H4 (cell line): ENCODE measurements at regions not wholly inside any gene's neighbourhood (a gene's known extent, or its start where the extent isn't known, plus 50 kb on each side); places are given as distances from the start of the nearest gene placed in this dataset.

Experiments used
- DNase-seq: peaks from one replicate; pipeline ENCODE4 v3.0.0-alpha.2; 2015; ENCODE audit warnings: low spot score

- DNase-seq = no peak
Observed at GRCh38 chr15:35857567-35858226, 311.7 kb upstream of the DPH6 start.

DNA sequence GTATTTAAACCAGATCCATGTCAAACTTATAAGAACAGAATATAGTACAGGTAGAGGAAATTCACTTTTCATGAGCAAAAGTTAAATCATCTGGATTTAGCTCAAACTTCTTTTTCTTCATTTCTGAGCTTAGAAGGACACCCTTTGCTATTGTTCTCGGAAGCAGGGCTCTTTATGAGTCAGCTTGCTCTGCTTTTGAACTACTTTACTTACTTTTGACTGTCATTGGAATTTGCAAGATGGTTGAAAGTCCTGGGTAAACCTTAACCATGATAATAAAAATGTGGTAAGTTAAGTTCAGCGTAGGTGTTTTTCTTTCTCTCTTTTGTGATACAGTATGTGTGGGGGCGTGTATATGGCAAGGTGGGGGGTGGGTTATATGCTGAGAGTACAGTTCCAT is 312.7 kb upstream of the DPH6 start:
- DNase-seq = no peak

- DNase-seq = no peak
Observed at GRCh38 chr15:35863655-35864054, 317.7 kb upstream of the DPH6 start.

DNA sequence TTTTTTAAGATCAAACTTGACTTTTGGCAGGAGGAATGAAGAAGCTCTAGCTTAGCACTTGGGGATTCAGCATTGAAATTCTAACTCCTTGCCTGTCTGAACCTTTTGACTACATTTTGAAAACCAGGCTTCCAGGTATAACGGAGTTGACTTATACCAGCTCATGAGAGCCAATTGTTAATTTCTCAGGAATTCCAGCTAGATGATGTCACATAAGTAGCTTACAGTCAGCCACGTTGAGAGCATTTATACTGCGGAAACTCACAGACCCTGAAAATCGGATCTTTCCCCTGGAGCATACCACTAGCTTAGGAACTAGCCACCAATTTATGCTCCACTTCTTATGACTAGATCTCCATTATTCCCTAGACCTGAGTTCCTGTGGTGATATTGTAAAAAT is 321.4 kb upstream of the DPH6 start:
- no peak for DNase-seq

- no peak for DNase-seq
Observed at GRCh38 chr15:35871282-35871681, 325.3 kb upstream of the DPH6 start.

DNA sequence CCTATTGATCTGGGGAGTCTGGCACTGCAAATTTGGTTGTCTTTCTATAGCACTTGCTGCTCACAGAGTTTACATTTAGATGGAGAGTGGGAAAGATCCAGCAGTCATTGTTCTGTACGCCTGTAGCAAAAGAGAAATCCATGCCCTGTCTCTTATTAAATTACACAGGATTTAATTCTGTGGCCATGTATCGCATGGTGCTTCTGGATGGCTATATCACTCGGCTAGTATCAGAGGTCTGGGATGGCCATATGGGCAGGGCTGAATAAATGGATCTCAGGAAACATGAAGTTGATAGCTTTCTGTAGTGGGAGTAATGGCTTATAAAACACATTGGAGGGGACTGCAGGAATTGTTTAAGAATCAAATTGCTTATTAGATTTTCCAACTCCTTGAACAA is 325.8 kb upstream of the DPH6 start:
- no peak for DNase-seq

GRCh38 chr15:35872577-35872976 is 326.6 kb upstream of the DPH6 start:
- DNase-seq = no peak

GRCh38 chr15:35874260-35874905 is 328.4 kb upstream of the DPH6 start:
- DNase-seq = peak; percentile 73

DNA sequence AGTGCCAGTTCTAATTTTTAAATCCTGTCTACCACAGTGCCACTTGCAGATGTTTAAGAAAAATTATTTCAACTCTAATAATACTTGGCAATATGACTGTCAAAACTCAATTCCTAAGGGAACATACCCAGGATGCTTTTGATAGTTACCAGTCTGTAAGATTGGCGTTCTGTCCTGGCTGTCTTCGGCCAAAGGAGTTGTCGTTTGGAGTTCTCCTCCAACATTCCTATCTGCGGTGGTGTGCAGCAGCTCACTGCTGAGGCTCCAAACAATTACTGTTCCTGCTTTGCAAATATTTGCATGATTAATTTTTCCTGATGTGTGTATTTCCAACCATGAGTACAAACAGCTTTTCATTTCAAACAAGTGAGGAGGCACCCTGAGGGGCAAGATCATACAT is 330.8 kb upstream of the DPH6 start:
- DNase-seq = no peak

- no peak for DNase-seq
Observed at GRCh38 chr15:35880896-35881295, 334.9 kb upstream of the DPH6 start.

- DNase-seq = no peak
Observed at GRCh38 chr15:35885870-35886269, 339.9 kb upstream of the DPH6 start.

- DNase-seq = no peak
Observed at GRCh38 chr15:35886765-35887164, 340.8 kb upstream of the DPH6 start.

DNA sequence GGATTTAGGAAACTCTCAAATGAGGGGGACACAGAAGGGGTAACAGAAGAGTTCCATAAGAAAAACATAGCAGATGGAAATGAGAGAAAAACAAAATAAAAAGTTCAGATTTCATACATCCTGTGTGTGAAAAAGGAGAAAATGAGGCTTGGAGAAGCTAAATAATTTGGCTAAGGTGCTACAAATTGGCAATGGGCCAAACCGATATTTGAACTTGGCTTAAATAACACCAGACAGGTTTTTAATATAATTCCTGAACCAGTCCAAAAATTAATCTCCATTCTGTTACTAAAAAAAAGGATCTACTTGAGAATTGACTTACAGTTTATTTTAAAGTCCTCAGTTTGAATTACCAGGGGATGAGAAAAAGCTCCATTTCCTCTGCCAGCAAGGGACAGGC is 342.9 kb upstream of the DPH6 start:
- no peak for DNase-seq

DNA sequence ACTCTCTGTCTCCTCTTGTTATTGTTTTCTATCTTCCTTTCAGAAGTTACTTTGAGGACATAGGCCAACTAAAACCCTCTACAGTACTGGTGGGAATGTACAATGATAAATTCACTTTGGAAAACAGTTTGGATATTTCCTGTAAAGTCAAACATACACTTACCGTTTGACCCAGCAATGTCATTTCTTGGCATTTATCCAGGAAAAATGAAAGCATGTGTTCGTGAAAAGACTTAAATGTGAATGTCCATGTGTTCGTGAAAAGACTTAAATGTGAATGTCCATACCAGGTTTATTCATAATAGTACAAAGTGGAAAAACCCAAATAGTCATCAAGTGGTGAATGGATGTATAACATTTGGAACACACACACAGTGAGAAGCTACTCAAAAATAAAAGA is 361.5 kb upstream of the DPH6 start:
- DNase-seq = no peak

- DNase-seq = no peak
Observed at GRCh38 chr15:35909414-35909813, 363.4 kb upstream of the DPH6 start.

DNA sequence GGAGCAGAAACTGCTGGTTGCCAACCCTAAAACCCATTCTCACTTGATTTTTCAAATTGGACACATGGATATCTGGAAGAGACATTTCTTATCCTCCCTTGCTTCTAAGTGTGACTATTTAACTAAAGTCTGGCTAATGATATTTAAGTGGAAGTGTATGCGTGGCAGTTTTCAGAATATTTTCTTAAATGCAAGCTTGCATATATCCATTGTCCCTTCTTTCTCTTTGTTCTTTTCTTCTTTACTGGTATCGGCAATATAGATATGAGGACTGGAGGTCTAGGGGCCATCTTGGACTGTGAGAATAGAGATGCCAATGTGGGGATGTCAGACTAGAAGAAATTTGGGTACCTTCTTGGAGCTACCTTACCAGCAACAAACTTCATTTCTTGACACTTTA is 364.3 kb upstream of the DPH6 start:
- DNase-seq = no peak

- no peak for DNase-seq
Observed at GRCh38 chr15:35911052-35911777, 365.2 kb upstream of the DPH6 start.

GRCh38 chr15:35912196-35912595 is 366.2 kb upstream of the DPH6 start:
- no peak for DNase-seq

DNA sequence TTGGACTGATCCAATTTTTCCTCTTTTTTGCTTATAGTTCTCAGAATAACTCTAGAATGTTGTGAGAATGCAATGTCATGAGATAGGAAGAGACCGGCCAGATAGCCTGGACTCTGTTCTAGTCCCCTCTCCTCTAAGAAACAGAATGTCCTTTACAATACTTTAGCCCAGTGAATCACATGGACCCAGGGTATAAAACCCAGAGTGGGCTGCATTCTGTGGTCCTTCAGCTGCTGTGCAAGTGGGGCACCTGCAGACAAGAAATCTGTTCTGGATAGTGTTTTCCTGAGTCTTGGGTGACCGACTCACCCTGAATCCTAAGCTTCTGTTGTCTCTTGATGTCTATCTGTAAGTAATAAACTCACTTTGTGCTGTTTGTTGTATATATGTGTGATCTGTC is 368.6 kb upstream of the DPH6 start:
- no peak for DNase-seq

GRCh38 chr15:35921046-35921445 is 375.1 kb upstream of the DPH6 start:
- no peak for DNase-seq

- no peak for DNase-seq
Observed at GRCh38 chr15:35925275-35926006, 379.5 kb upstream of the DPH6 start.

- DNase-seq = no peak
Observed at GRCh38 chr15:35926007-35926380, 380.0 kb upstream of the DPH6 start.

DNA sequence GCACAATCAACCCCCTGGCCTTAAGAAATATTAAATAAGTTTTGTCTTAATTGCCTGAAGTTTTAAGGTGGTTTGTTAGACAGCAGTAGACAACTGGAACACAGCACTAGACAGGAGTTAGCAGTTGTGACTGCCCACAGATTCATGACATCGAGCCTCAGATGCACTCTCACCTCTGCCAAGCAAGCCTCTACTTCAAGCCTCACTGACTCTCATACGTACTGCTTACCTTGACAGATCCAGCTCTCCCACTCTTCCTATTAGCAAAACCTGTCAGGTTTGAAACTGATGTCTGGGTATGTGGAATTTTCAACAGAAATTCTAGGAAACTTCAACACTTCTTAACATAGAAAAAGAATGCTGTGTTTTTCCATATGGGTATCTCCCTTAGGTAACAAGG is 382.9 kb upstream of the DPH6 start:
- no peak for DNase-seq
